CD8-positive, alpha-beta memory T cell (primary cell): ENCODE measurements at regions not wholly inside any gene's neighbourhood (a gene's known extent, or its start where the extent isn't known, plus 50 kb on each side); places are given as distances from the start of the nearest gene placed in this dataset.
"Not testable (repeated sequence)": the region's sequence is repeated elsewhere in the genome, so short reads cannot be mapped to it uniquely, and the experiment has no call there.

Experiments
- CTCF ChIA-PET: fragments of 350-600 bp; sonication (Branson Sonifier 250); formaldehyde crosslinking; loops from one replicate; lab custom pipeline; 2021; ENCODE audit warnings: antibody characterized with exemption; lab: Charles Lee
- POLR2A ChIA-PET: fragments of 350-600 bp; sonication (Branson Sonifier 250); formaldehyde crosslinking; loops from one replicate; lab custom pipeline; 2021; ENCODE audit warnings: antibody characterized with exemption; lab: Charles Lee
- DNase-seq, 5 donors: peaks; one replicate each; pipeline versions ENCODE4 v3.0.0 to v3.0.0-alpha.2; 2020 to 2022; ENCODE audit warnings: mixed read lengths in 1 of 5
- H3K27ac ChIP-seq: one replicate; pipeline ENCODE4 v1.7.0; 2013; ENCODE audit warnings: low read depth, mild to moderate bottlenecking, low read length, moderate library complexity
- H3K27me3 ChIP-seq: 2 replicates; pipeline ENCODE4 v1.7.0; 2013; ENCODE audit warnings: low read length, mild to moderate bottlenecking; ENCODE audit not compliant: insufficient read depth, poor library complexity, severe bottlenecking
- H3K36me3 ChIP-seq: 2 replicates; pipeline ENCODE4 v1.7.0; 2013; ENCODE audit warnings: mild to moderate bottlenecking, low read length, moderate library complexity; ENCODE audit not compliant: insufficient read depth
- H3K4me1 ChIP-seq: 2 replicates; pipeline ENCODE4 v1.7.0; 2013; ENCODE audit warnings: mild to moderate bottlenecking, low read length, moderate library complexity; ENCODE audit not compliant: insufficient read depth
- H3K4me3 ChIP-seq: 2 replicates; pipeline ENCODE4 v1.7.0; 2013; ENCODE audit warnings: mild to moderate bottlenecking, low read length
- H3K9me3 ChIP-seq: 2 replicates; pipeline ENCODE4 v1.7.0; 2013; ENCODE audit warnings: mild to moderate bottlenecking, low read length
- H3K27ac Mint-ChIP-seq, 8 donors: one replicate each; pipeline ENCODE4 v1.8.0; 2020 to 2021; ENCODE audit warnings: mixed read lengths in 8 of 8, mild to moderate bottlenecking in 6 of 8, inconsistent platforms in 3 of 8, moderate library complexity in 3 of 8
- H3K27me3 Mint-ChIP-seq, 2 donors: one replicate each; pipeline ENCODE4 v1.8.0; 2020 to 2021; ENCODE audit warnings: mixed read lengths in 2 of 2, mild to moderate bottlenecking in 1 of 2, moderate library complexity in 1 of 2
- H3K36me3 Mint-ChIP-seq, 3 donors: one replicate each; pipeline ENCODE4 v1.8.0; 2020 to 2021; ENCODE audit warnings: mixed read lengths in 3 of 3, inconsistent platforms in 1 of 3, mild to moderate bottlenecking in 1 of 3
- H3K4me1 Mint-ChIP-seq, 3 donors: one replicate each; pipeline ENCODE4 v1.8.0; 2020 to 2021; ENCODE audit warnings: mixed read lengths in 3 of 3, inconsistent platforms in 1 of 3, mild to moderate bottlenecking in 1 of 3
- H3K4me3 Mint-ChIP-seq, 7 donors: one replicate each; pipeline ENCODE4 v1.8.0; 2020 to 2021; ENCODE audit warnings: mixed read lengths in 7 of 7, mild to moderate bottlenecking in 6 of 7, moderate library complexity in 4 of 7, inconsistent platforms in 2 of 7
- H3K9me3 Mint-ChIP-seq, 5 donors: one replicate each; pipeline ENCODE4 v1.8.0; 2020 to 2022; ENCODE audit warnings: mixed read lengths in 5 of 5, mild to moderate bottlenecking in 3 of 5, moderate library complexity in 2 of 5, inconsistent platforms in 1 of 5

GRCh38 chr2:215855308-215855707 is 158.0 kb downstream of the MREG start:
- H3K4me1 ChIP-seq, DNase-seq, CTCF ChIA-PET, POLR2A ChIA-PET, H3K4me1 Mint-ChIP-seq, H3K9me3 Mint-ChIP-seq, H3K9me3 ChIP-seq, H3K4me3 ChIP-seq, H3K27ac Mint-ChIP-seq, H3K27me3 ChIP-seq, H3K27ac ChIP-seq, H3K36me3 ChIP-seq, H3K4me3 Mint-ChIP-seq, H3K36me3 Mint-ChIP-seq: not testable (repeated sequence)
- peaks cover 4 to 13% of the 10 kb centered on the region in 2 donors for H3K27me3 Mint-ChIP-seq

GRCh38 chr2:215854008-215854407 is 159.3 kb downstream of the MREG start:
- CTCF ChIA-PET, result no interaction called here
- Mint-ChIP-seq H3K27me3 (peaks cover 1 to 5% of the 10 kb centered on the region in 2 donors), H3K36me3 (no peaks in the 10 kb centered on the region), H3K4me3 (no peak overlapping the region), H3K27ac (no peak overlapping the region), H3K4me1 (no peaks in the 10 kb centered on the region), H3K9me3 (peaks cover 0 to 2% (median 0%) of the 10 kb centered on the region in 5 donors)
- Histone ChIP-seq H3K27me3 (no peaks in the 10 kb centered on the region), H3K36me3 (no peaks in the 10 kb centered on the region), H3K9me3 (no peaks in the 10 kb centered on the region), H3K27ac (no peak overlapping the region), H3K4me1 (no peaks in the 10 kb centered on the region), H3K4me3 (no peak overlapping the region)
- POLR2A ChIA-PET, result no interaction called here
- no peak for DNase-seq

DNA sequence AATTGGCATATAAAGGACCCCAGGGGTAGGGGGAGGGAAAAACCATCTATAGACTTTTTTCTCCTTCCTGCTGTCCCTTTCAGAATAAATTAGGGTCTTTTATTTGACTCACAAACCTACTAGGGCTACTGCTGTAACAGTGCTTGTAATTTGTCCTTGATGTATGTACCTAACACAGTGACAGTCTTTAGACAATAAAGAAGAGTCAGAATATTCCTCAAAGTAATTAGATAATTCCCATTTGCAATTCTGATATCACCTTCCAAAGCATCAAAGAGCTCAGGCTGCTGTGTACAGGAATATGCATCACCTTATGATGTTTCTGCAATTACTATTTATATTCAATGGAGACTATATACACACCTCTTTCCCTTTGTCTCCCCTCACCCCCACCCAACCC is 161.7 kb downstream of the MREG start:
- Histone ChIP-seq H3K36me3 (no peaks in the 10 kb centered on the region), H3K4me3 (no peak overlapping the region), H3K27ac (no peak overlapping the region), H3K27me3 (no peaks in the 10 kb centered on the region), H3K4me1 (no peaks in the 10 kb centered on the region), H3K9me3 (no peaks in the 10 kb centered on the region)
- no peak overlapping the region for H3K27ac Mint-ChIP-seq
- H3K36me3 Mint-ChIP-seq, result no peaks in the 10 kb centered on the region
- H3K4me3 Mint-ChIP-seq, result no peak overlapping the region
- no peaks in the 10 kb centered on the region for H3K4me1 Mint-ChIP-seq
- peaks cover 3 to 6% of the 10 kb centered on the region in 2 donors for H3K27me3 Mint-ChIP-seq
- ChIA-PET CTCF (no interaction called here), POLR2A (no interaction called here)
- no peak for DNase-seq
- peaks cover 0 to 2% (median 0%) of the 10 kb centered on the region in 5 donors for H3K9me3 Mint-ChIP-seq

DNA sequence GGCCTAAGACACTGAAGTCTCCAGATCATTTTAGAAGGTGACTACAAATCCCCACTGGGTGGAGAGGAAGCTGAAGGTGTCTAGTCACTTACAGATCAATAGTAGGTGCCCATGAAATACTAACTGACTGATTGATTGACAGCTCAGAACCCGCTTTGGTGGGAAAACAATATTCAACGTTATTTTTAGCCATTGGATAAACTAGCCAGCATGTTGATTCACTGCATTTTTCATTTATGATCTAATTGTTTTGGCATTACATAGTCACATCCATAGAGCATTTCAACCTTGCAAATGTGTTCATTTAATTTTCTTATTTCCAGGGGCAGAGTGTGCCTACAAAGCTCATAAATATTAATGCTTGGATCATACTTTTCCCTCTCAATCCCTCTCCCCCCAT is 162.3 kb downstream of the MREG start:
- Histone ChIP-seq H3K36me3 (no peaks in the 10 kb centered on the region), H3K9me3 (no peaks in the 10 kb centered on the region), H3K4me1 (no peaks in the 10 kb centered on the region), H3K4me3 (no peak overlapping the region), H3K27ac (no peak overlapping the region), H3K27me3 (no peaks in the 10 kb centered on the region)
- H3K27me3 Mint-ChIP-seq, result peaks cover 3 to 6% of the 10 kb centered on the region in 2 donors
- H3K4me3 Mint-ChIP-seq, result no peak overlapping the region
- no peak overlapping the region for H3K27ac Mint-ChIP-seq
- ChIA-PET POLR2A (no interaction called here), CTCF (no interaction called here)
- peaks cover 0 to 2% (median 0%) of the 10 kb centered on the region in 5 donors for H3K9me3 Mint-ChIP-seq
- no peaks in the 10 kb centered on the region for H3K36me3 Mint-ChIP-seq
- no peaks in the 10 kb centered on the region for H3K4me1 Mint-ChIP-seq
- no peak for DNase-seq

DNA sequence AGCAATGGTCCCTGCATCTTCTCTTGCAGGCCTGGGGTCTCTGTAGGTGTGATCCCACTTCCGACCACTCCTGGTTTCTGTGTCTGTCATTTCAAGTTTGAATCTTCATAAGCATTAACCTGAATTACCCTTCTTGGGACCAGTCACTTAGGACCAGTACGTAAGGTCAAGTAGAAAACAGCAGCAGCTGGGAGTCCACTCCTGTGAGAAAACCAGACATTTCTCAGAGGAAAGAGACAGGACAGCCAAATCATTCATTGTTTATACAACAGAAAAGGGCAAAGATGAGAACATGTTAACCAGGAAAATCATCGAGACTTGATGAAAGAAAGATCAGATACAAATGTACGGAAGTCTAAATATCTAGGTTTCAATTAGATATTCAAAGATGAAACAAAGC is 163.0 kb downstream of the MREG start:
- no peaks in the 10 kb centered on the region for H3K9me3 ChIP-seq
- CTCF ChIA-PET, result no interaction called here

DNA sequence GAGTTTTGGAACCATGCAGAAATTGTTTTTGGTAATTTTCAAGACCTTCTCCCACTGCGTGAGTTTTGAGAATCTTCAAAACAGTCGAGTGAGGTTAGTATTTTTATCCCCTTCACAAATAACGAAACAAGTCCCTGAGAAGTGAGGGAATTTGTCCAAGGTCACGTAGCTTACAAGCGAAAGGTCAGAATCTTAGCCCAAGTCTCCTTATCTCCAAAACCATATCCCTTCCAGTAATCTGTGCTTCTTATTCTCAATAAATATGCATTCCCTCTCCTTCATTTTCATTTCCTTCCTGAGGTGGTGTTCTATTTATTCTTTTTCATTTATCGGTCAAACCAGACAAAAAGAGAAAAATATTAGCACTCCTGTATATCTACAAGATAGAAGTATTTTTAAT is 163.6 kb downstream of the MREG start:
- Mint-ChIP-seq H3K4me1 (no peaks in the 10 kb centered on the region), H3K4me3 (no peak overlapping the region), H3K27ac (no peak overlapping the region), H3K27me3 (peaks cover 3 to 6% of the 10 kb centered on the region in 2 donors), H3K9me3 (peaks cover 0 to 2% (median 0%) of the 10 kb centered on the region in 5 donors), H3K36me3 (no peaks in the 10 kb centered on the region)
- Histone ChIP-seq H3K4me1 (no peaks in the 10 kb centered on the region), H3K36me3 (no peaks in the 10 kb centered on the region), H3K4me3 (no peak overlapping the region), H3K27ac (no peak overlapping the region), H3K9me3 (no peaks in the 10 kb centered on the region), H3K27me3 (no peaks in the 10 kb centered on the region)
- POLR2A ChIA-PET, result no interaction called here
- no peak for DNase-seq
- CTCF ChIA-PET, result no interaction called here

More for the DNA sequence above, 163.0 kb downstream of the MREG start:
- H3K9me3 Mint-ChIP-seq, result peaks cover 0 to 2% (median 0%) of the 10 kb centered on the region in 5 donors
- no peaks in the 10 kb centered on the region for H3K36me3 Mint-ChIP-seq
- Histone ChIP-seq H3K4me3 (no peak overlapping the region), H3K27me3 (no peaks in the 10 kb centered on the region), H3K27ac (no peak overlapping the region), H3K4me1 (no peaks in the 10 kb centered on the region), H3K36me3 (no peaks in the 10 kb centered on the region)
- POLR2A ChIA-PET, result no interaction called here
- DNase-seq, result no peak
- no peaks in the 10 kb centered on the region for H3K4me1 Mint-ChIP-seq
- no peak overlapping the region for H3K27ac Mint-ChIP-seq
- H3K4me3 Mint-ChIP-seq, result no peak overlapping the region
- peaks cover 3 to 6% of the 10 kb centered on the region in 2 donors for H3K27me3 Mint-ChIP-seq

GRCh38 chr2:215848698-215849097 is 164.7 kb downstream of the MREG start:
- Mint-ChIP-seq H3K27ac (no peak overlapping the region), H3K4me1 (no peaks in the 10 kb centered on the region), H3K27me3 (peaks cover 3 to 6% of the 10 kb centered on the region in 2 donors), H3K36me3 (no peaks in the 10 kb centered on the region), H3K4me3 (no peak overlapping the region), H3K9me3 (peaks cover 0 to 2% (median 0%) of the 10 kb centered on the region in 5 donors)
- ChIA-PET CTCF (no interaction called here), POLR2A (no interaction called here)
- Histone ChIP-seq H3K27ac (no peak overlapping the region), H3K36me3 (no peaks in the 10 kb centered on the region), H3K27me3 (no peaks in the 10 kb centered on the region), H3K4me1 (no peaks in the 10 kb centered on the region), H3K4me3 (no peak overlapping the region), H3K9me3 (no peaks in the 10 kb centered on the region)
- no peak for DNase-seq

DNA sequence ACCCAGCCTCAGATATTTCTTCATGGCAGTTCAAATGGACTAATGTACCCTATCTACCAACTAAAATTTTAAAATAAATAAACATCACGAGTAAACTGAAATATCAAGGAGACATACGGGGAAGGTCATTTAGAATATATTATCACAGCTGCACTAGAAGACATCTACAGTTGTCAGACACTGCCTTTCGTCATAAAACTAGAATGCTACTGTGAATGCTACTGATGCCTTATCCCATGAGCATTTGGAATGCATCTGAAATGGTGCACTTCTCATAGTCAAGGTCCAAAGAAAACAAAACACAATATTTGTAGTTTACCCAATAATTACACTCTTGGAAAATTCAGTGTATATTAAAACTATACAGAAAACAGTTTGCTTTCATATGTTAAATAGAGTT is 165.2 kb downstream of the MREG start:
- Histone ChIP-seq H3K4me1 (no peaks in the 10 kb centered on the region), H3K4me3 (no peak overlapping the region), H3K9me3 (no peaks in the 10 kb centered on the region), H3K27me3 (no peaks in the 10 kb centered on the region), H3K36me3 (no peaks in the 10 kb centered on the region), H3K27ac (no peak overlapping the region)
- Mint-ChIP-seq H3K4me3 (no peak overlapping the region), H3K36me3 (no peaks in the 10 kb centered on the region), H3K27me3 (peaks cover 3 to 6% of the 10 kb centered on the region in 2 donors), H3K27ac (no peak overlapping the region), H3K9me3 (no peaks in the 10 kb centered on the region), H3K4me1 (no peaks in the 10 kb centered on the region)
- CTCF ChIA-PET, result no interaction called here
- POLR2A ChIA-PET, result no interaction called here
- no peak for DNase-seq

DNA sequence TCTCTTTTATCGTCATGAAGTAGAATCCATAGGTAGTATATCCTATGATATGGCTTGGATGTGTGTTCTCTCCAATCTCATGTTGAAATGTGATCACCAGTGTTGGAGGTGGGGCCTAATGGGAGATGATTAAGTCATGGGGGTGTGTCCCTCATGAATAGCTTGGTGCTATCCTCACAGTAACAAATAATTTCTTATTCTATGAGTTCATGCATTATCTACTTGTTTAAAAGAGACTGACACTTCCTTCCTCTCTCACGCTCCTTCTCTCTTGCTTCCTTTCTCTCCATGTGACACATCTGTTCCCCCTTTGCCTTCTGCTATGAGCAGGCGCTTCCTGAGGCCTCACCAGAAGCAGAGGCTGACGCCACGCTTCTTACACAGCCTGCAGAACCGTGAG is 165.6 kb downstream of the MREG start:
- Mint-ChIP-seq H3K4me3 (no peak overlapping the region), H3K27ac (no peak overlapping the region), H3K9me3 (no peaks in the 10 kb centered on the region), H3K36me3 (no peaks in the 10 kb centered on the region), H3K4me1 (no peaks in the 10 kb centered on the region), H3K27me3 (peaks cover 3 to 6% of the 10 kb centered on the region in 2 donors)
- Histone ChIP-seq H3K27me3 (no peaks in the 10 kb centered on the region), H3K4me3 (no peak overlapping the region), H3K4me1 (no peaks in the 10 kb centered on the region), H3K36me3 (no peaks in the 10 kb centered on the region), H3K27ac (no peak overlapping the region), H3K9me3 (no peaks in the 10 kb centered on the region)
- POLR2A ChIA-PET, result no interaction called here
- CTCF ChIA-PET, result no interaction called here
- DNase-seq, result no peak
